ENCODE measurements at regions not wholly inside any gene's neighbourhood (a gene's known extent, or its start where the extent isn't known, plus 50 kb on each side); places are given as distances from the start of the nearest gene placed in this dataset.
"Not testable (repeated sequence)": the region's sequence is repeated elsewhere in the genome, so short reads cannot be mapped to it uniquely, and the experiment has no call there.

- intact Hi-C loops (cut with DNase I): no loop called here
- ATAC-seq (ENCODE audit: poor library complexity): no peak
- DNase-seq: no peak
These were observed 100.5 kb downstream of the NAA11 start for GRCh38 chr4:79225360-79225759.

- intact Hi-C loops (cut with DNase I): no loop called here
These were observed 101.1 kb downstream of the NAA11 start for GRCh38 chr4:79224777-79225104.

GRCh38 chr4:79223993-79224776 is 101.7 kb downstream of the NAA11 start:
- no peak for DNase-seq
- ATAC-seq (ENCODE audit: poor library complexity): no peak
- intact Hi-C loops (cut with DNase I): no loop called here

More at GRCh38 chr4:79224777-79225104, 101.1 kb downstream of the NAA11 start:
- DNase-seq (no peak), ATAC-seq (ENCODE audit: poor library complexity) (no peak)

- intact Hi-C loops (cut with DNase I): no loop called here
- DNase-seq (no peak), ATAC-seq (ENCODE audit: poor library complexity) (no peak)
These were observed 108.8 kb downstream of the NAA11 start for GRCh38 chr4:79217025-79217424.

DNA sequence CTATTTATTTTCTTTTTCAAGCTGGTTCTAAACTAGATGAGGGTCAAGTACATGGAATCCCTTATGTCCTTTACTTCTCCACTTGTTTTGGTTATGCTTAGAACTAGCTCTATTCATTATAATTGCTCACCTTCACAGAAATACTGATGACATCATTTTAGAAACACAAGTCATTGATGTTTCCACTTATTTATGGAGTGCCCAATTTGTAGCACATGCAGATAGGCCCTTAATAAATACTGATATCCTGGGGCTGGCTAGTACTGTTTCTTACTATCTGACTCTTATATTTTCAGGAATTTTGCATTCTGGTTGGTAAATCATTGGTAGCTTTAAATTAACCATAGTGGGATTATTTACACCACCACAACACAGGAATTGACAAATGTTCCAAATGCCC is 112.2 kb downstream of the NAA11 start:
- intact Hi-C loops (cut with DNase I): no loop called here
- DNase-seq: no peak

GRCh38 chr4:79213010-79213409 is 112.9 kb downstream of the NAA11 start:
- ATAC-seq (ENCODE audit: poor library complexity) (no peak), DNase-seq (no peak)
- intact Hi-C loops (cut with DNase I): no loop called here

More for the DNA sequence above, 112.2 kb downstream of the NAA11 start:
- ATAC-seq (ENCODE audit: poor library complexity): no peak

- ATAC-seq (ENCODE audit: poor library complexity) (no peak), DNase-seq (no peak)
- intact Hi-C loops (cut with DNase I): no loop called here
These were observed 113.5 kb downstream of the NAA11 start for GRCh38 chr4:79212311-79212710.

DNA sequence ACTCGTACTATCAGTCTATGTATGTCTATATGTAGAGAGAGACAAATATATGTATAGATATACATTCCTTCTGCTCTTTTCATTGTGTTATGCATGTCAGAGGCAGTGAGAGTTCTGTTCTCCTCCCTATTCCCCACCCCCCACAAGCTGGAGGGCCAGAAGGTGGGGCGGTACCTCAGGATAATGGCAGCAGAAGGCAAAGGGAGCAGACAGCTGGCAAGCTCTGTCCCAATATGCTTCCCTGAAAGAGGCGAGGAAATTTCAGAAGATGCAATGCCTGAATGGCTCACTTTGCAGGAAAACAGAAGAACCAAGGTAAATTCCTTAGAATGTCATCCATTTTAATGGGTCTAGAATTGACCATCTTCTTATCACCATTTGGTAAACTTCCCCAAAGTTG is 114.4 kb downstream of the NAA11 start:
- no peak for ATAC-seq (ENCODE audit: poor library complexity)
- intact Hi-C loops (cut with DNase I): no loop called here
- DNase-seq: no peak

- DNase-seq (no peak), ATAC-seq (ENCODE audit: poor library complexity) (no peak)
- intact Hi-C loops (cut with DNase I): no loop called here
These were observed 115.2 kb downstream of the NAA11 start for GRCh38 chr4:79210636-79211049.

DNA sequence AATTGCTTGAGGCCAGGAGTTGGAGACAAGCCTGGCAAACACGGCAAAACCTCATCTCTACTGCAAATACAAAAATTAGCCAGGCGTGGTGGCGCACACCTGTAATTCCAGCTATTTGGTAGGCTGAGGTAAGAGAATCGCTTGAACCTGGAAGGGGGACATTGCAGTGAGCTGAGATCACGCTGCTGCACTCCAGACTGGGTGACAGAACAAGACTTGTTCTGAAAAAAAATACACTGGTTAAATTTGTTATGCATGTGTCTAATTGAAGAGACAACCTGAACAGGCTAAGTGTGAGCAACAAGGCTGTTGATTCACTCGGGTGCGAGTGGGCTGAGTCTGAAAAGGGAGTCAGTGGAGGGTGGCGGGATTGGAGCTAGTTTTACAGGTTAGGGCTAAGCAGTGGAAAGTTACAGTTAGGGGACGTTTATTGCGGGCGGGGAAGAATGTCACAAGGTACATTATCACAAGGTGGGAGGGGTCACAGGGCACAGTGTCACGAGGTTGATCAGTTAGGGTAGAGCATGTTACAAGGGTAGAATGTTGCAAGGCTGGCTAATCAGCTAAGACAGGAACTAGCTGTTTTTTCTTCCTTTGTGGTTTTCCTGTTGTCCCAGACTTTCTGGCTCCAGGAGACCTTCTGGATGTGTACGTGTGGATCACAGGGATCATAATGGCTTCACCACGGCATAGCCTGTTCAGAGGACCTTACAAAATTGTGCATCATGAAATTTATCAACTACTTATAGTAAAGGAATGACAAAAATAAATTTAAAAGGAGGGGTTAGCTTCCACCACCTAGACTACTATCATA is 115.8 kb downstream of the NAA11 start:
- intact Hi-C loops (cut with DNase I): no loop called here

DNA sequence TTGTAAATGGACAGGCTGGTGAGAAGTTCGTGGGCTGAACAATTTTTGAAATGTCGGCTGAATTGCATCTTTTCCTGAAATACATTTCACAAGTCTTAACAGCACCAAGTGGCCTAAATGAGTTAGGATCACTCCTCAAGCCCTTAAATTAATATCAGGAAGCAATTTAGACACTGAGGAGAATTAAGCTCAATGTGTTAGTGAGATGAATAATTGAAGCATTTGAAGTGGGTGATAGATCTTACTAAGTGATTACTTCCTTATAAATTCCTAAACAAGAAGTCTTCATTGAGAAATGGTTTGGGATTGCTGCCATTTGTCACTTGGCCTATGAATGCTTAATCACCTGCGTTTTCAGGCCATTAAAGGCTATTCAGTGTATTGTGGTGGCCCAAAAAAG is 116.8 kb downstream of the NAA11 start:
- intact Hi-C loops (cut with DNase I): no loop called here

More for the DNA sequence above, 115.8 kb downstream of the NAA11 start:
- ATAC-seq (ENCODE audit: poor library complexity): no peak
- DNase-seq: no peak

GRCh38 chr4:79207281-79207680 is 118.6 kb downstream of the NAA11 start:
- intact Hi-C loops (cut with DNase I): no loop called here
- ATAC-seq (ENCODE audit: poor library complexity): no peak
- DNase-seq: no peak

More for the DNA sequence above, 116.8 kb downstream of the NAA11 start:
- no peak for DNase-seq
- no peak for ATAC-seq (ENCODE audit: poor library complexity)

- ATAC-seq (ENCODE audit: poor library complexity) (no peak), DNase-seq (no peak)
- intact Hi-C loops (cut with DNase I): no loop called here
These were observed 119.2 kb downstream of the NAA11 start for GRCh38 chr4:79206660-79207059.

DNA sequence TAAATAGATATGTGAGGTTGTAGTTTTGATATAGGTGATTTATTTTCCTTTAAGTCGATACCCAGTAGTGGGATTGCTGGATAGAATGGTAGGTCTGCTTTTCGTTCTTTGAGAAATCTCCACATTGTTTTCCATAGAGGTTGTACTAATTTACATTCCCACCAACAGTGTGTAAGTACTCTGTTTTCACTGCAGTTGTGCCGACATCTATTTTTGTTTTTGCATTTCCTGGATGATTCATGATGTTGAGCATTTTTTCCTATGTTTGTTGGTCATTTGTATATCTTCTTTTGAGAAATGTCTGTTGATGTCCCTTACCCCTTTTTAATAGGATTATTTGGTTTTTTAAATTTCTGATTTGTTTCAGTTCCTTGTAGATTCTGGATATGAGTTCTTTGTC is 120.7 kb downstream of the NAA11 start:
- intact Hi-C loops (cut with DNase I): no loop called here

DNA sequence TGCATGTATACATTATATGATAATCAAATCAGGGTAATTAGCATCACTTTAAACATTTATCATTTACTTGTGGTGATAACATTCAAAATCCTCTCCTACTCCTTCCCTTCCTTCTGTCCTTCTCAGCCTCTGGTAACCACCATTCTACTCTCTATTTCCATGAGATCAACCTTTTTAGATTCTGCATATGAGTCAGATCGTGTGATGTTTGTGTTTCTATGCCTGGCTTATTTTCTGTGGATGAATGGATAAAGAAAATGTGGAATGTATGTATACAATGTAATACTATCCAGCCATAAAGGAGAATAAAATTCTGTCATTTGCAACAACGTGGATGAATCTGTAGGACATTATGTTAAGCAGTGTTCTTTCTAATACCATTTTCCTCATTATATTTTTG is 123.9 kb downstream of the NAA11 start:
- no peak for ATAC-seq (ENCODE audit: poor library complexity)
- DNase-seq: no peak
- intact Hi-C loops (cut with DNase I): no loop called here

More for the DNA sequence above, 120.7 kb downstream of the NAA11 start:
- DNase-seq: no peak
- ATAC-seq (ENCODE audit: poor library complexity): no peak

- ATAC-seq (ENCODE audit: poor library complexity): no peak
- intact Hi-C loops (cut with DNase I): no loop called here
- no peak for DNase-seq
These were observed 126.1 kb downstream of the NAA11 start for GRCh38 chr4:79199743-79200142.

DNA sequence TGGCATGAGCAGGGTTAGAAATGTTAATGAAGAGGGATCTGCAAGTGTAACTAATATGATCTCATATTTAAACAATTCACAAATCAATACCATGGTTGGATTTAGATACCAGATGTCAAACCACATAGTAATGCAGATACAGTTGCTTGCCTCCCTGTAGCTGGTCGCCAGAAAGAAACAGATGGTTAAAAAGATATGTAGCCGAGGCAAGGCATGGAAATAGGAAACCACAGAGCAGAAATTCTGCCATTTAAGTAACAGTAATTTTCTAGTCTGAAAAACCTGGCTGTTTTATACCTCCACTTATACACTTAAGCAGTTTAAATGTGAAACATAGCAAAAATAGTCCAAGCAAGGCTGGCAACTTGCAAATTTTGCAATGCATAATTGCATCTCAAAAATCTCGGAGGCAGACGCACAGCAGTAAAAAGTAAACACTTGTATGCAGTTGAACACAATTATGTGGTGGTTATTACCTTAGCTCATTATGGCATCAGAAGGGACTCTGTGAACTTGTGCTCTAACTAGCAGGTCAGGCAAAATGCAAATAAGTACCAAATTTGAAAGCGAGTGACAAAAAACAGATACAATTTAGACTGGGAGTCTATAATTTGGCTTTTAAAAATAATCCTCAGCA is 126.8 kb downstream of the NAA11 start:
- intact Hi-C loops (cut with DNase I): no loop called here
- DNase-seq: no peak
- no peak for ATAC-seq (ENCODE audit: poor library complexity)

GRCh38 chr4:79197275-79198009 is 128.4 kb downstream of the NAA11 start:
- ATAC-seq (ENCODE audit: poor library complexity) (no peak), DNase-seq (no peak)
- intact Hi-C loops (cut with DNase I): no loop called here

GRCh38 chr4:79191292-79191691 is 134.6 kb downstream of the NAA11 start:
- DNase-seq; ATAC-seq (ENCODE audit: poor library complexity); intact Hi-C loops (cut with DNase I): not testable (repeated sequence)

Data from Right ventricle myocardium superior (tissue), 1 donor.